Erythroblast (primary cell): ENCODE measurements at regions not wholly inside any gene's neighbourhood (a gene's known extent, or its start where the extent isn't known, plus 50 kb on each side); places are given as distances from the start of the nearest gene placed in this dataset.

ENCODE experiments used
- GATA1 ChIP-seq: IDR thresholded peaks from 2 replicates; pipeline ENCODE4 v1.6.1; 2011; ENCODE audit warnings: low read depth, mild to moderate bottlenecking, control low read depth, low read length, moderate library complexity
- POLR2A ChIP-seq: IDR thresholded peaks from 2 replicates; pipeline ENCODE4 v1.6.1; 2011; ENCODE audit warnings: mild to moderate bottlenecking, low read length

GRCh38 chrX:124280294-124280902, 52.1 kb upstream of the TEX13D start:
- TF ChIP-seq POLR2A (no peak), GATA1 (no peak)
